ENCODE measurements at regions not wholly inside any gene's neighbourhood (a gene's known extent, or its start where the extent isn't known, plus 50 kb on each side); places are given as distances from the start of the nearest gene placed in this dataset.

GRCh38 chrX:94114362-94114761, 440.4 kb downstream of the FAM133A start:
- H3K4me1 ChIP-seq = no peaks in the 10 kb centered on the region
- H3K27ac ChIP-seq = no peak overlapping the region
- H3K27me3 ChIP-seq = peaks cover 0 to 6% of the 10 kb centered on the region in 2 donors
- DNase-seq = no peak
- no peaks in the 10 kb centered on the region for H3K36me3 ChIP-seq
- TF ChIP-seq, protein P1, sequence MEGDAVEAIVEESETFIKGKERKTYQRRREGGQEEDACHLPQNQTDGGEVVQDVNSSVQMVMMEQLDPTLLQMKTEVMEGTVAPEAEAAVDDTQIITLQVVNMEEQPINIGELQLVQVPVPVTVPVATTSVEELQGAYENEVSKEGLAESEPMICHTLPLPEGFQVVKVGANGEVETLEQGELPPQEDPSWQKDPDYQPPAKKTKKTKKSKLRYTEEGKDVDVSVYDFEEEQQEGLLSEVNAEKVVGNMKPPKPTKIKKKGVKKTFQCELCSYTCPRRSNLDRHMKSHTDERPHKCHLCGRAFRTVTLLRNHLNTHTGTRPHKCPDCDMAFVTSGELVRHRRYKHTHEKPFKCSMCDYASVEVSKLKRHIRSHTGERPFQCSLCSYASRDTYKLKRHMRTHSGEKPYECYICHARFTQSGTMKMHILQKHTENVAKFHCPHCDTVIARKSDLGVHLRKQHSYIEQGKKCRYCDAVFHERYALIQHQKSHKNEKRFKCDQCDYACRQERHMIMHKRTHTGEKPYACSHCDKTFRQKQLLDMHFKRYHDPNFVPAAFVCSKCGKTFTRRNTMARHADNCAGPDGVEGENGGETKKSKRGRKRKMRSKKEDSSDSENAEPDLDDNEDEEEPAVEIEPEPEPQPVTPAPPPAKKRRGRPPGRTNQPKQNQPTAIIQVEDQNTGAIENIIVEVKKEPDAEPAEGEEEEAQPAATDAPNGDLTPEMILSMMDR (IDR thresholded peaks at IDR 0.05) = no peak
- no peak for ATAC-seq
- no peak overlapping the region for H3K4me3 ChIP-seq
- intact Hi-C loops (cut with DNase I) = no loop called here
- no peaks in the 10 kb centered on the region for H3K9me3 ChIP-seq

DNA sequence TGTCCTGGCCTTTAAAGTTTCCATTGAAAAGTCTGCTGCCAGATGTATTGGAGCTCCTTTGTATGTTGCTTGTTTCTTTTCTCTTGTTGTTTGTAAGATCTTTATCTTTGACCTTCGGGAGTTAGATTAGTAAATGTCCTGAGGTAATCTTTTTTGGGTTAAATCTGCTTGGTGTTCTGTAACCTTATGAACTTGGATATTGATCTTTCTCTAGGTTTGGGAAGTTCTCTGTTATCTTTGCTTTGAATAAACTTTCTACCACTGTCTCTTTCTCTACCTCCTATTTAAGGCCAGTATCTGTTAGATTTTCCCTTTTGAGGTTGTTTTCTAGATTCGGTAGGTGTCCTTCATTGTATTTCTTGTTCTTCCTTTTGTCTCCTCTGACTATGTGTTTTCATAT, 447.8 kb downstream of the FAM133A start:
- TF ChIP-seq, protein P1 (IDR thresholded peaks at IDR 0.05) = no peak
- no peak for ATAC-seq
- no peaks in the 10 kb centered on the region for H3K27me3 ChIP-seq

DNA sequence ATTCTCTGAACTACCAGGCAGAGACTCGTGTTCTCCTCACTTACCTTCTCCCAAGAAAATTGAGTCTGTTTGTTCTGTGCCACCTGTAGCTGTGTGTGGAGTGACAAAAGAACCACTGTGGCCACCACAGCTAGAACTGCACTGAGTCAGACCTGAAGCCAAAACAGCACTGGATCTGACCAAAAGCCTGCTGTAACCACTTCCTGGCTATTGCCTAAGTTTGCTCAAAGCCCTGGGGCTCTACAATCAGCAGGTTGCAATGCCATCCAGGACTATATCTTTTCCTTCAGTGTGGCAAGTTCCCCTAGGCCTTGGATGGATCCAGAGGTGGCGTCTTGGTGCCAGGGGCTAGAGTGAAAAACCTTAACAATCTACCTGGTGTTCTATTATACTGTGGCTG, 449.1 kb downstream of the FAM133A start:
- Histone ChIP-seq H3K27me3 (no peaks in the 10 kb centered on the region), H3K27ac (no peak overlapping the region), H3K9me3 (no peaks in the 10 kb centered on the region), H3K36me3 (no peaks in the 10 kb centered on the region), H3K4me3 (no peak overlapping the region), H3K4me1 (no peaks in the 10 kb centered on the region)
- intact Hi-C loops (cut with DNase I) = no loop called here
- ATAC-seq = no peak
- DNase-seq = no peak
- TF ChIP-seq, protein P1 (IDR thresholded peaks at IDR 0.05) = no peak

More for the DNA sequence above, 447.8 kb downstream of the FAM133A start:
- DNase-seq = no peak
- H3K27ac ChIP-seq = no peak overlapping the region
- no peaks in the 10 kb centered on the region for H3K4me1 ChIP-seq
- H3K36me3 ChIP-seq = no peaks in the 10 kb centered on the region
- intact Hi-C loops (cut with DNase I) = no loop called here
- no peak overlapping the region for H3K4me3 ChIP-seq
- no peaks in the 10 kb centered on the region for H3K9me3 ChIP-seq

GRCh38 chrX:94162971-94163370, 489.0 kb downstream of the FAM133A start:
- Histone ChIP-seq H3K4me3 (no peak overlapping the region), H3K27ac (no peak overlapping the region), H3K4me1 (no peaks in the 10 kb centered on the region), H3K27me3 (no peaks in the 10 kb centered on the region), H3K36me3 (no peaks in the 10 kb centered on the region), H3K9me3 (no peaks in the 10 kb centered on the region)
- TF ChIP-seq, protein P1 (IDR thresholded peaks at IDR 0.05) = no peak
- DNase-seq (no peak), ATAC-seq (no peak)
- intact Hi-C loops (cut with DNase I) = no loop called here

GRCh38 chrX:94178145-94178788, 504.3 kb downstream of the FAM133A start:
- peaks cover 0 to 2% of the 10 kb centered on the region in 2 donors for H3K9me3 ChIP-seq
- H3K4me1 ChIP-seq = no peaks in the 10 kb centered on the region
- H3K27ac ChIP-seq = no peak overlapping the region
- DNase-seq (no peak), ATAC-seq (no peak)
- H3K36me3 ChIP-seq = no peaks in the 10 kb centered on the region
- intact Hi-C loops (cut with DNase I) = no loop called here
- H3K4me3 ChIP-seq = no peak overlapping the region
- TF ChIP-seq, protein P1 (IDR thresholded peaks at IDR 0.05) = no peak
- H3K27me3 ChIP-seq = peaks cover 0 to 3% of the 10 kb centered on the region in 2 donors

All from left lung (tissue), 4 donors.